EL (cell line): ENCODE measurements at regions not wholly inside any gene's neighbourhood (a gene's known extent, or its start where the extent isn't known, plus 50 kb on each side); places are given as distances from the start of the nearest gene placed in this dataset.

Source experiments
- DNase-seq: peaks from one replicate; pipeline ENCODE4 v3.0.0-alpha.2; 2016

GRCh38 chr22:27614006-27614649 lies 187.4 kb downstream of the MN1 start:
- DNase-seq, result no peak

GRCh38 chr22:27614650-27615007 lies 186.9 kb downstream of the MN1 start:
- DNase-seq, result no peak

- DNase-seq, result no peak
These were observed 186.1 kb downstream of the MN1 start for GRCh38 chr22:27615408-27615807.

DNA sequence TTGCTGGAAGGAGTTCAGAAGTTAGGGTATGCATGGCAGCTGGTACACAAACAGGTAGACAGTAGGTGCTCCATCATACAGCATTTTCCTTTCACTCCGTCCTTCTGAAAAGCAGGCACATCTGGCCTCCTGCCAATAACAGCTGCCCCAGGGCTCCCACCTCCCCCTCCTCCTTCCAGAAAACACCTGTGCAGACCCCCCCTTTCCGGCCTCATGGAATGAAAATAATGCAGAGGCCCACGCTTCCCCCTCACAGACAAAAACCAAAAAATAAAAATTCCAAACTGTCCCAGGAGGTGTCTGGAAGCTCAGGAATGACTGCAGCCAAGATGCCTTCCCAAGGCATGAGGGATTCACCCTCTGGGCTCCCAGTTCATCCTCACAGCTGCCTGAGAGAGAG lies 185.5 kb downstream of the MN1 start:
- DNase-seq, result no peak

GRCh38 chr22:27617214-27617881 lies 184.2 kb downstream of the MN1 start:
- DNase-seq, result no peak

DNA sequence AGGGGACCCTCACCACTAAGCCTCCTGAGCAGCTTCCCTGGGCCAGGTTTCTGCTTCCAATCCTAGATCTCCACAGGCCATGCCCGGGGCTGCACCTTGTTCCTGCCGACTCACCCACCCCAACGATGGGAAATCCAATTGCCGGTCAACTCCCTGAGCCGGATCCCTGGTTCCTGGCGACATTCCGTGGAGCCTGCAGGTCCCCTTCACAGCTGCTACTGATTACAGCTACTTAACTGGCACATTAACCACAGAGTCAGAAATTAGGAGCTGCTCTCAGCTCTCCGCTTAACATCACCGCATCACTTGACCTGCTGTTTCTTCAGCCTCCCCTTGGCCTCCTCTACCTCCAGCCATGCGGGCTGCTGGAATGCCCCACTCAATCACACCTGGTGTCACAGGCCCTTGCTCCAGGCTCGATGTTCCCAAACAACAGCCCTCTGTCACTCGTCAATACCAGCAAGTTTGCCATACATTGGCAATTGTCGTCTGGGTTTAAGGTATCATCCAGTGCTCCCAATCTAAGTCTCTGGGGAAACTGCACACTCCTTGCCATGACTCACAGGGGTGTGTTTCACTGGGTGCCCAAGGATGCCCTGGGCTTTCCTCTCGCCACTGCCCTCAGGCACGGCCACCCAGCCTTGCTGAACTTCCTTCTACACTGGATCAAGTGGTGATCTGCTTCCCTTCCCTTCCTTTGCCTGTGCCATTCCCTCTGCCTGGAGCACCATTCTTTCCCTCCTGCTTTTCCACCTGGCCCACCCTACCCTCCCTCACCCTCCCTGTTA lies 181.0 kb downstream of the MN1 start:
- DNase-seq, result peak; percentile 22

DNA sequence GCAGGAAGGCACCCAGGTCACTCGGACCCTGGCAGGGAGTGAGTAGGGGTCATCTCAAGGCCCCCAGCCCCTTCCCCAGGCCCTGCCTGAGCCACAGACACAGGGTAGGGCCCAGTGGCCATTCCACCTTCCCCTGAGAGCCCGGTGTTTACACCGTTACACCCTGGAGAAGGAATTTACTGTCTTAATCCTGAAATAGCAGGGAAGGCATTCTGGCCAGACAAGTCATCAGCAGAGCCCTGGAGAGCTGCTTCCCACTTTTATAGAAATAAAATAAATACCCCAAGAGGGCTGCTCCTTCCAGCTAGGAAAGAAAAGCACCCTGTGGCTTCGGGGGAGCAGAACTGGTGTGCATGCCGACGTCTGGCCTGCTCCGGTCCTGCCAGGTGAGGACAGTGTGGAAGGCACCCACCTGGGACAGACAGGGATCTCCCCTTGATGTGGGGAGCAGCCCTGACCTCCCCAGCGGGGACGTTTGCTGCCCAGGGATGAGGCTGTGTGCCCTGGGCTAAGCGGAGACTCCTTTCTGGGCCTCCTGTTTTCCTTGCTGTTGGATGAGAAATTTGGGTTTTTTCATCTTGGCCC lies 180.0 kb downstream of the MN1 start:
- no peak for DNase-seq

- DNase-seq, result no peak
These were observed 177.5 kb downstream of the MN1 start for GRCh38 chr22:27624042-27624441.

DNA sequence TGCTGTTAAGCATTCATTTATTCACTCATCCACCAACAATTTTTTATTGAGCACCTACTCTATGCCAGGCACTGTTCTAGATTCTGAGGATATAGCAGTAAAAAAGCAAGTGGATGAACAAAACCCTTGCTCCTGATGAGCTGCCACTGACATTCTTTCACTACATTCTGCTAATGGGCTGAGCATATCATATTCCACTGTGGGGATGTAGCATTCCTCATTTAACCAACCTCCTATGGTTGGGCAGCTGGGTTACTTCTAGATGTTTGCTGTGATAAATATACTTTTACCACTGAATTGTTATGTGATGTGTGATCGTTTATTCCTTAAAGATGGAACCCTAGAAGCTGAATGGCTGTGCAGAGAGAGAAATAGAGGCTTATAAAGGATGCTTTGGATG lies 176.9 kb downstream of the MN1 start:
- no peak for DNase-seq

GRCh38 chr22:27625769-27626674 lies 175.5 kb downstream of the MN1 start:
- DNase-seq, result no peak

GRCh38 chr22:27626675-27627443 lies 174.7 kb downstream of the MN1 start:
- no peak for DNase-seq

DNA sequence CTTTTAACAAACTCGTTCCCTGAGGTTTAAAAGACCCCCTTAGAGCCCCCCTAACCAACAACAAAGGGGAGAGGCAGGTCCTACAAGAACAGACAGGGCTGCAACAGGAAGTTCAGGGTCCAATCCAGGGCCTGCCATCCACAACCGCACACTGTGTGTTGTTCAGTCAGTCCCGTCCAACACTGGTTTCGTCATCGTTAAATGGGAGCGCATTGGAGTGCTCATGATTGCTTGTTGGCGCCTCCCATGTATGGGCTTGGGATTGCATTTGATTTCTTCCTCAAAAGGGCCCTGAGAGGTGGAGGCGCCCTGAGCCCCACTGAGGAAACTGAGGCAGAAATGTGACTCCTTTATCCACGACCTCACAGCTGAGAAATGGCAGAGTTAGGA lies 174.1 kb downstream of the MN1 start:
- no peak for DNase-seq

- no peak for DNase-seq
These were observed 173.7 kb downstream of the MN1 start for GRCh38 chr22:27627901-27628300.

DNA sequence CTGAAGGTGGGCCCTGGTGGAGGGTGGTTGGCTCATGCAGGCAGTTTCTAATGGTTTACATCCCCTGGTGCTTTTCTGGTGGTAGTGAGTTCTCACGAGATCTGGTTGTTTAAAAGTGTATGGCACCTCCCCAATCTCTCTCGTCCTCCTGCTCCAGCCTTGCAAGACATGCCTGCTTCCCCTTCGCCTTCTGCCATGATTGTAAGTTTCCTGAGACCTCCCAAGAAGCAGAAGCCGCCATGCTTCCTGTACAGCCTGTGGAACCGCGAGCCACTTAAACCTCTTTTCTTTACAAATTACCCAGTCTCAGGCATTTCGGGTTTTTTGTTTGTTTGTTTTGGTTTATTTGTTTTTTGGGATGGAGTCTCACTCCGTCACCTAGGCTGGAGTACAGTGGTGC lies 173.2 kb downstream of the MN1 start:
- no peak for DNase-seq

GRCh38 chr22:27628891-27629631 lies 172.5 kb downstream of the MN1 start:
- no peak for DNase-seq

GRCh38 chr22:27629908-27630673 lies 171.5 kb downstream of the MN1 start:
- DNase-seq, result no peak

GRCh38 chr22:27630754-27631153 lies 170.8 kb downstream of the MN1 start:
- DNase-seq, result no peak

GRCh38 chr22:27631641-27632040 lies 169.9 kb downstream of the MN1 start:
- DNase-seq, result no peak

- no peak for DNase-seq
These were observed 168.9 kb downstream of the MN1 start for GRCh38 chr22:27632451-27633295.
